Neural cell (in vitro differentiated cells): ENCODE measurements at regions not wholly inside any gene's neighbourhood (a gene's known extent, or its start where the extent isn't known, plus 50 kb on each side); places are given as distances from the start of the nearest gene placed in this dataset.

Experiments used
- H2AFZ ChIP-seq: fragments of 200-600, 300-800 bp; sonication (generic), shearing (Covaris generic); 2 replicates; pipeline ENCODE4 v1.6.0; 2014; ENCODE audit warnings: low read depth, mild to moderate bottlenecking, antibody characterized with exemption, low read length, moderate library complexity
- H3F3A ChIP-seq: fragments of 200-600 bp; shearing (Covaris generic); 2 replicates; pipeline ENCODE4 v1.6.1; 2016; ENCODE audit warnings: mild to moderate bottlenecking, moderate library complexity, mixed read lengths, antibody characterized with exemption, low read length; ENCODE audit not compliant: insufficient read depth, poor library complexity, severe bottlenecking
- H3K27ac ChIP-seq: fragments of 200-600, 300-800 bp; sonication (generic), shearing (Covaris generic); 2 replicates; pipeline ENCODE4 v1.5.1; 2014; ENCODE audit warnings: mild to moderate bottlenecking, low read length, moderate library complexity
- H3K27me3 ChIP-seq: fragments of 300-800, 200-600 bp; sonication (generic), shearing (Covaris generic); 2 replicates; pipeline ENCODE4 v1.6.0; 2014; ENCODE audit warnings: mild to moderate bottlenecking, low read depth, low read length, moderate library complexity; ENCODE audit not compliant: insufficient read depth
- H3K36me3 ChIP-seq: fragments of 300-800, 200-600 bp; sonication (generic), shearing (Covaris generic); 2 replicates; pipeline ENCODE4 v1.5.1; 2014; ENCODE audit warnings: mild to moderate bottlenecking, antibody characterized with exemption, low read length, moderate library complexity; ENCODE audit not compliant: insufficient read depth
- H3K4me2 ChIP-seq: fragments of 300-800, 200-600 bp; sonication (generic), shearing (Covaris generic); 2 replicates; pipeline ENCODE4 v1.6.0; 2014; ENCODE audit warnings: mild to moderate bottlenecking, low read length
- H3K4me3 ChIP-seq: fragments of 300-800, 200-600 bp; sonication (generic), shearing (Covaris generic); 2 replicates; pipeline ENCODE4 v1.5.1; 2014; ENCODE audit warnings: mild to moderate bottlenecking, low read length, moderate library complexity
- H3K79me2 ChIP-seq: fragments of 200-600 bp; shearing (Covaris generic); replicated peaks from 2 replicates; pipeline ENCODE4 v1.6.0; 2014; ENCODE audit warnings: mild to moderate bottlenecking, low read length, moderate library complexity; ENCODE audit not compliant: insufficient read depth
- H3K9ac ChIP-seq: fragments of 300-800, 200-600 bp; sonication (generic), shearing (Covaris generic); 2 replicates; pipeline ENCODE4 v1.6.1; 2016; ENCODE audit warnings: mild to moderate bottlenecking, low read length, mixed read lengths
- H3K9me2 ChIP-seq: fragments of 200-600 bp; shearing (Covaris generic); 2 replicates; pipeline ENCODE4 v1.6.1; 2016; ENCODE audit warnings: mild to moderate bottlenecking, low read length, mixed read lengths; ENCODE audit not compliant: insufficient read depth
- H3K9me3 ChIP-seq: fragments of 200-600, 300-800 bp; sonication (generic), shearing (Covaris generic); 2 replicates; pipeline ENCODE4 v1.6.1; 2016; ENCODE audit warnings: mild to moderate bottlenecking, mixed run types, low read length, moderate library complexity, mixed read lengths
- H4K20me1 ChIP-seq: fragments of 200-600 bp; shearing (Covaris generic); 2 replicates; pipeline ENCODE4 v1.6.1; 2016; ENCODE audit warnings: mild to moderate bottlenecking, mixed run types; ENCODE audit not compliant: insufficient read depth
- EP300 ChIP-seq: fragments of 450-650 bp; conservative IDR thresholded peaks from 2 replicates; pipeline ENCODE4 v1.6.1; 2014; ENCODE audit warnings: antibody characterized with exemption, mild to moderate bottlenecking, moderate library complexity; ENCODE audit not compliant: poor library complexity, severe bottlenecking
- EZH2 ChIP-seq: fragments of 200-600, 300-800 bp; shearing (Covaris generic), sonication (generic); IDR thresholded peaks from 2 replicates; pipeline ENCODE4 v1.6.1; 2014; ENCODE audit warnings: antibody characterized with exemption, low read length, borderline replicate concordance, mild to moderate bottlenecking; ENCODE audit not compliant: insufficient read depth, poor library complexity, severe bottlenecking
- MXI1 ChIP-seq: fragments of 450-650 bp; conservative IDR thresholded peaks from 2 replicates; pipeline ENCODE4 v1.6.1; 2014; ENCODE audit warnings: antibody characterized with exemption, mild to moderate bottlenecking; ENCODE audit not compliant: poor library complexity, severe bottlenecking
- POLR2AphosphoS5 ChIP-seq: IDR thresholded peaks from 2 replicates; pipeline ENCODE4 v1.6.1; 2012
- RAD21 ChIP-seq: fragments of 450-650 bp; conservative IDR thresholded peaks from 2 replicates; pipeline ENCODE4 v1.6.1; 2014; ENCODE audit warnings: antibody characterized with exemption, mild to moderate bottlenecking, moderate library complexity
- SMC3 ChIP-seq: fragments of 450-650 bp; conservative IDR thresholded peaks from 2 replicates; pipeline ENCODE4 v1.6.1; 2014; ENCODE audit warnings: antibody characterized with exemption, mild to moderate bottlenecking, moderate library complexity; ENCODE audit not compliant: poor library complexity
- TAF1 ChIP-seq: IDR thresholded peaks from 2 replicates; pipeline ENCODE4 v1.6.1; 2012; ENCODE audit warnings: low read depth
- TF ChIP-seq, protein P1 (sequence below): fragments of 450-650 bp; IDR thresholded peaks from 2 replicates; pipeline ENCODE4 v1.5.1; 2014; ENCODE audit warnings: antibody characterized with exemption, mild to moderate bottlenecking, moderate library complexity; ENCODE audit not compliant: poor library complexity, severe bottlenecking
- TF ChIP-seq, protein P2 (sequence below): IDR thresholded peaks from 2 replicates; pipeline ENCODE4 v1.6.1; 2012; ENCODE audit warnings: borderline replicate concordance

DNA sequence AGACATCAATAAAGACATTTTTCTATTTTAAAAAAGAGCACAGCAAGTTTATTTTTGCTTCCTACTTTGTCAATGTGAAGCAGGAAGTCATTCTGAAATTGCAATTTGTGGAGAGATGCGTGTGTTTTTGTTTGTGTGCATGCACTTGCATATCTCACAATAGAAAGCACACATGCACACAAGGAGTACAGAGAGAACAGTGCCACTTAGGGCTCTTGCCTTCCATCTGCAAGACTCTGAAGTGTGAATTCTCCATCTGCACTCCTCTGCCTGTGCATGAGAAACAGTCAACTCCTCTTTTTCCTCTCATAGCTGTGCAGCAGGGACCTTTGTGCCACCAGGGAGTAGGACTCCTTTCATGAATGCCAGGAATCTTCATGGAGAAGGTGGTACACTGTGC, 316.3 kb upstream of the CNR1 start:
- H3F3A ChIP-seq, result no peaks in the 10 kb centered on the region
- no peak overlapping the region for H2AFZ ChIP-seq
- H3K9me2 ChIP-seq, result no peaks in the 10 kb centered on the region
- no peak overlapping the region for H3K4me2 ChIP-seq
- no peak overlapping the region for H3K9ac ChIP-seq
- H3K36me3 ChIP-seq, result no peaks in the 10 kb centered on the region
- no peaks in the 10 kb centered on the region for H3K27me3 ChIP-seq
- H3K9me3 ChIP-seq, result no peaks in the 10 kb centered on the region
- H3K79me2 ChIP-seq, result no peaks in the 10 kb centered on the region
- no peaks in the 10 kb centered on the region for H4K20me1 ChIP-seq
- H3K4me3 ChIP-seq, result no peak overlapping the region
- TF ChIP-seq EZH2 (no peak), TAF1 (no peak), POLR2AphosphoS5 (no peak), SMC3 (no peak), EP300 (no peak), MXI1 (no peak), RAD21 (no peak)
- no peak overlapping the region for H3K27ac ChIP-seq

GRCh38 chr6:88481519-88481918, 315.4 kb upstream of the CNR1 start:
- Histone ChIP-seq H3K9me3 (no peaks in the 10 kb centered on the region), H3K4me3 (no peak overlapping the region), H3K4me2 (no peak overlapping the region), H3K27ac (peak overlapping the region; percentile 40), H3K9ac (no peak overlapping the region), H2AFZ (no peak overlapping the region), H3K79me2 (no peaks in the 10 kb centered on the region), H3K9me2 (no peaks in the 10 kb centered on the region), H3F3A (no peaks in the 10 kb centered on the region), H4K20me1 (no peaks in the 10 kb centered on the region), H3K27me3 (no peaks in the 10 kb centered on the region), H3K36me3 (no peaks in the 10 kb centered on the region)
- no peak for TF ChIP-seq EZH2
- TF ChIP-seq POLR2AphosphoS5, result peak; percentile 53
- TF ChIP-seq, protein P1, sequence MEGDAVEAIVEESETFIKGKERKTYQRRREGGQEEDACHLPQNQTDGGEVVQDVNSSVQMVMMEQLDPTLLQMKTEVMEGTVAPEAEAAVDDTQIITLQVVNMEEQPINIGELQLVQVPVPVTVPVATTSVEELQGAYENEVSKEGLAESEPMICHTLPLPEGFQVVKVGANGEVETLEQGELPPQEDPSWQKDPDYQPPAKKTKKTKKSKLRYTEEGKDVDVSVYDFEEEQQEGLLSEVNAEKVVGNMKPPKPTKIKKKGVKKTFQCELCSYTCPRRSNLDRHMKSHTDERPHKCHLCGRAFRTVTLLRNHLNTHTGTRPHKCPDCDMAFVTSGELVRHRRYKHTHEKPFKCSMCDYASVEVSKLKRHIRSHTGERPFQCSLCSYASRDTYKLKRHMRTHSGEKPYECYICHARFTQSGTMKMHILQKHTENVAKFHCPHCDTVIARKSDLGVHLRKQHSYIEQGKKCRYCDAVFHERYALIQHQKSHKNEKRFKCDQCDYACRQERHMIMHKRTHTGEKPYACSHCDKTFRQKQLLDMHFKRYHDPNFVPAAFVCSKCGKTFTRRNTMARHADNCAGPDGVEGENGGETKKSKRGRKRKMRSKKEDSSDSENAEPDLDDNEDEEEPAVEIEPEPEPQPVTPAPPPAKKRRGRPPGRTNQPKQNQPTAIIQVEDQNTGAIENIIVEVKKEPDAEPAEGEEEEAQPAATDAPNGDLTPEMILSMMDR, result peak; percentile 10
- TF ChIP-seq MXI1, result no peak
- peak; percentile 18 for TF ChIP-seq RAD21
- peak; percentile 20 for TF ChIP-seq SMC3
- TF ChIP-seq, protein P2, sequence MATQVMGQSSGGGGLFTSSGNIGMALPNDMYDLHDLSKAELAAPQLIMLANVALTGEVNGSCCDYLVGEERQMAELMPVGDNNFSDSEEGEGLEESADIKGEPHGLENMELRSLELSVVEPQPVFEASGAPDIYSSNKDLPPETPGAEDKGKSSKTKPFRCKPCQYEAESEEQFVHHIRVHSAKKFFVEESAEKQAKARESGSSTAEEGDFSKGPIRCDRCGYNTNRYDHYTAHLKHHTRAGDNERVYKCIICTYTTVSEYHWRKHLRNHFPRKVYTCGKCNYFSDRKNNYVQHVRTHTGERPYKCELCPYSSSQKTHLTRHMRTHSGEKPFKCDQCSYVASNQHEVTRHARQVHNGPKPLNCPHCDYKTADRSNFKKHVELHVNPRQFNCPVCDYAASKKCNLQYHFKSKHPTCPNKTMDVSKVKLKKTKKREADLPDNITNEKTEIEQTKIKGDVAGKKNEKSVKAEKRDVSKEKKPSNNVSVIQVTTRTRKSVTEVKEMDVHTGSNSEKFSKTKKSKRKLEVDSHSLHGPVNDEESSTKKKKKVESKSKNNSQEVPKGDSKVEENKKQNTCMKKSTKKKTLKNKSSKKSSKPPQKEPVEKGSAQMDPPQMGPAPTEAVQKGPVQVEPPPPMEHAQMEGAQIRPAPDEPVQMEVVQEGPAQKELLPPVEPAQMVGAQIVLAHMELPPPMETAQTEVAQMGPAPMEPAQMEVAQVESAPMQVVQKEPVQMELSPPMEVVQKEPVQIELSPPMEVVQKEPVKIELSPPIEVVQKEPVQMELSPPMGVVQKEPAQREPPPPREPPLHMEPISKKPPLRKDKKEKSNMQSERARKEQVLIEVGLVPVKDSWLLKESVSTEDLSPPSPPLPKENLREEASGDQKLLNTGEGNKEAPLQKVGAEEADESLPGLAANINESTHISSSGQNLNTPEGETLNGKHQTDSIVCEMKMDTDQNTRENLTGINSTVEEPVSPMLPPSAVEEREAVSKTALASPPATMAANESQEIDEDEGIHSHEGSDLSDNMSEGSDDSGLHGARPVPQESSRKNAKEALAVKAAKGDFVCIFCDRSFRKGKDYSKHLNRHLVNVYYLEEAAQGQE, result no peak
- TF ChIP-seq EP300, result peak; percentile 57
